MM.1S (cell line): ENCODE measurements at regions not wholly inside any gene's neighbourhood (a gene's known extent, or its start where the extent isn't known, plus 50 kb on each side); places are given as distances from the start of the nearest gene placed in this dataset.
A peak's percentile ranks its signal among the peaks of the same experiment; 100 is the strongest.

Experiments
- DNase-seq: peaks from one replicate; pipeline ENCODE4 v3.0.0-alpha.2; 2015
- H2AFZ ChIP-seq: fragments of 300-600 bp; sonication (generic); 2 replicates; pipeline ENCODE4 v1.6.0; 2016; ENCODE audit warnings: antibody characterized with exemption, low read length
- H3F3A ChIP-seq: fragments of 300-600 bp; sonication (generic); 2 replicates; pipeline ENCODE4 v1.6.1; 2016; ENCODE audit warnings: mild to moderate bottlenecking, antibody characterized with exemption, low read length, moderate library complexity, mixed read lengths; ENCODE audit not compliant: insufficient read depth
- H3K27ac ChIP-seq: fragments of 300-600 bp; sonication (generic); 2 replicates; pipeline ENCODE4 v1.5.1; 2016; ENCODE audit warnings: mild to moderate bottlenecking, low read length
- H3K27me3 ChIP-seq: fragments of 300-600 bp; sonication (generic); replicated peaks from 2 replicates; pipeline ENCODE4 v1.6.0; 2016; ENCODE audit warnings: low read length; ENCODE audit not compliant: insufficient read depth
- H3K36me3 ChIP-seq: fragments of 300-600 bp; sonication (generic); replicated peaks from 2 replicates; pipeline ENCODE4 v1.6.1; 2016; ENCODE audit warnings: mild to moderate bottlenecking, low read length, mixed read lengths; ENCODE audit not compliant: insufficient read depth
- H3K4me1 ChIP-seq: fragments of 300-600 bp; sonication (generic); 2 replicates; pipeline ENCODE4 v1.6.1; 2016; ENCODE audit warnings: low read length, mixed read lengths
- H3K4me2 ChIP-seq: fragments of 300-600 bp; sonication (generic); 2 replicates; pipeline ENCODE4 v1.6.0; 2016; ENCODE audit warnings: low read depth, low read length
- H3K4me3 ChIP-seq: fragments of 300-600 bp; sonication (generic); 2 replicates; pipeline ENCODE4 v1.5.1; 2016; ENCODE audit warnings: low read length, mixed read lengths
- H3K79me2 ChIP-seq: fragments of 300-600 bp; sonication (generic); 2 replicates; pipeline ENCODE4 v1.6.1; 2016; ENCODE audit warnings: mixed run types, low read length, mixed read lengths
- H3K9ac ChIP-seq: fragments of 300-600 bp; sonication (generic); 2 replicates; pipeline ENCODE4 v1.6.1; 2016; ENCODE audit warnings: low read length, mixed read lengths
- H3K9me2 ChIP-seq: fragments of 300-600 bp; sonication (generic); replicated peaks from 2 replicates; pipeline ENCODE4 v1.6.1; 2016; ENCODE audit warnings: mild to moderate bottlenecking, low read length, mixed read lengths; ENCODE audit not compliant: insufficient read depth
- H3K9me3 ChIP-seq: fragments of 300-600 bp; sonication (generic); replicated peaks from 2 replicates; pipeline ENCODE4 v1.6.1; 2016; ENCODE audit warnings: mild to moderate bottlenecking, low read length, mixed read lengths; ENCODE audit not compliant: insufficient read depth
- H4K20me1 ChIP-seq: fragments of 300-600 bp; sonication (generic); 2 replicates; pipeline ENCODE4 v1.6.1; 2016; ENCODE audit warnings: mild to moderate bottlenecking, low read length, moderate library complexity, mixed read lengths; ENCODE audit not compliant: insufficient read depth
- EZH2 ChIP-seq: fragments of 300-600 bp; sonication (generic); optimal IDR thresholded peaks from 2 replicates; pipeline ENCODE3; 2017; ENCODE audit warnings: low read depth, mild to moderate bottlenecking, antibody characterized with exemption, low read length, mixed read lengths
- EZH2phosphoT487 ChIP-seq: fragments of 300-600 bp; sonication (generic); IDR thresholded peaks from 2 replicates; pipeline ENCODE4 v1.6.1; 2018; ENCODE audit warnings: antibody characterized with exemption, low read length
- TF ChIP-seq, protein P1 (sequence below): fragments of 300-600 bp; sonication (generic); IDR thresholded peaks from 2 replicates; pipeline ENCODE4 v1.5.1; 2016; ENCODE audit warnings: antibody characterized with exemption, low read length, mixed read lengths

DNA sequence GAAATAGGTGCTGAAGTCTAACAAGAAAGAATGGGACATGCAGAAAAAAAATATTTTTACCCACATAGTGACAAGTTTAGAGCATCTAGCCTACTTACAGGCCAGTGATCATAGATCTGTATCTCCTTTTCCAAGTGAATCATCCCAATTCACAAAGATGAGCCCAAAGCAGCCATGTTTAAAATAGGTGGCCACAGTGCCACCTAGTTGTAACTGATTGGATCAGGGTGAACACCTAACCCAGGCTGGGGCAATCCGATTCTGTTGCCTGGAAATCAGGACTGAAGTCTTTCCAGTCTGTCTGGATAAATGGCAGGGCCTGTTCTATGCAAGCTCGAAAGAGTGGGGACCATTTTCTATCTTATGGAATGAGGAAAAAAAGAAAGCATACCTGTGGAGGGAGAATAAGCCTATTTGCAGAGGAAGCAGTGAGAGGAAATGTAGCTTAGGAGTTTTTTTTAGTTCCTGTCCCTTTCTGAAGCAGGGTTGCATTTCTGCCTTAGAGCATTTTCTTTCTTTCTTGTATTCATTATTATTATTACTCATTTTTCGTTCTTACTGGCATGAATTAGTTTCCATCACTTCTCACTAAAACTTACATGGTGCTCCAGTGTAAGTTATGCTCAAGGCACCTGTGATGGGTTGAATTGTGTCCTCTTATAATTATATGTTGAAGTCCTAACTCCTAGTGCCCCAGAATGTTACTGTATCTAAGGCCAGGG is 113.2 kb upstream of the RAG2 start:
- no peak overlapping the region for H3K9ac ChIP-seq
- H3K9me3 ChIP-seq, result no peaks in the 10 kb centered on the region
- no peak for DNase-seq
- H3K4me2 ChIP-seq, result no peak overlapping the region
- TF ChIP-seq EZH2phosphoT487, result no peak
- TF ChIP-seq EZH2, result no peak
- TF ChIP-seq, protein P1, sequence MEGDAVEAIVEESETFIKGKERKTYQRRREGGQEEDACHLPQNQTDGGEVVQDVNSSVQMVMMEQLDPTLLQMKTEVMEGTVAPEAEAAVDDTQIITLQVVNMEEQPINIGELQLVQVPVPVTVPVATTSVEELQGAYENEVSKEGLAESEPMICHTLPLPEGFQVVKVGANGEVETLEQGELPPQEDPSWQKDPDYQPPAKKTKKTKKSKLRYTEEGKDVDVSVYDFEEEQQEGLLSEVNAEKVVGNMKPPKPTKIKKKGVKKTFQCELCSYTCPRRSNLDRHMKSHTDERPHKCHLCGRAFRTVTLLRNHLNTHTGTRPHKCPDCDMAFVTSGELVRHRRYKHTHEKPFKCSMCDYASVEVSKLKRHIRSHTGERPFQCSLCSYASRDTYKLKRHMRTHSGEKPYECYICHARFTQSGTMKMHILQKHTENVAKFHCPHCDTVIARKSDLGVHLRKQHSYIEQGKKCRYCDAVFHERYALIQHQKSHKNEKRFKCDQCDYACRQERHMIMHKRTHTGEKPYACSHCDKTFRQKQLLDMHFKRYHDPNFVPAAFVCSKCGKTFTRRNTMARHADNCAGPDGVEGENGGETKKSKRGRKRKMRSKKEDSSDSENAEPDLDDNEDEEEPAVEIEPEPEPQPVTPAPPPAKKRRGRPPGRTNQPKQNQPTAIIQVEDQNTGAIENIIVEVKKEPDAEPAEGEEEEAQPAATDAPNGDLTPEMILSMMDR, result peak; percentile 30
- no peaks in the 10 kb centered on the region for H3F3A ChIP-seq
- H3K36me3 ChIP-seq, result no peaks in the 10 kb centered on the region
- no peak overlapping the region for H3K27ac ChIP-seq
- H3K27me3 ChIP-seq, result no peaks in the 10 kb centered on the region
- H2AFZ ChIP-seq, result no peak overlapping the region
- H4K20me1 ChIP-seq, result no peaks in the 10 kb centered on the region
- H3K79me2 ChIP-seq, result no peaks in the 10 kb centered on the region
- no peaks in the 10 kb centered on the region for H3K9me2 ChIP-seq
- no peaks in the 10 kb centered on the region for H3K4me1 ChIP-seq
- no peak overlapping the region for H3K4me3 ChIP-seq
